NB4 (cell line): ENCODE measurements at regions not wholly inside any gene's neighbourhood (a gene's known extent, or its start where the extent isn't known, plus 50 kb on each side); places are given as distances from the start of the nearest gene placed in this dataset.

Source experiments
- TF ChIP-seq, protein P1 (sequence below): IDR thresholded peaks from one replicate; pipeline ENCODE4 v1.5.1; 2012; ENCODE audit warnings: low read depth, low read length
- TF ChIP-seq, protein P2 (sequence below): IDR thresholded peaks from 2 replicates; pipeline ENCODE4 v1.6.1; 2011; ENCODE audit warnings: low read depth, low read length

DNA sequence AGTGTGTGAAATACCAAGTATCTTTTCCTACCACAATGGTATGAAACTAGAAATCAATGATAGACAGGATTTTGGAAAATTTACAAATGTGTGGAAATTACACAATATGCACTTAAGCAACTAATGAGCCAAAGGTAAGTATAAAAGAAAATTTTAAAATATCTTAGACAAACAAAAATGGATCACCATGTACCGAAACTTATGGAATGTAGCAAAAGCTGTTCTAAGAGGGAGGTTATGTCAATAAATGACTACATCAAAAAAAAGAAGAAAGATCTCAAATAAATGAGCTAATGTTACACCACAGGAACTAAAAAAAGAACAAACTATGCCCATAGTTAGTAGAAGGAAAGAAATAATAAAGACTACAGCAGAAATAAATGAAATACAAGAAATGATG is 1084.1 kb downstream of the TECRL start:
- TF ChIP-seq, protein P1, sequence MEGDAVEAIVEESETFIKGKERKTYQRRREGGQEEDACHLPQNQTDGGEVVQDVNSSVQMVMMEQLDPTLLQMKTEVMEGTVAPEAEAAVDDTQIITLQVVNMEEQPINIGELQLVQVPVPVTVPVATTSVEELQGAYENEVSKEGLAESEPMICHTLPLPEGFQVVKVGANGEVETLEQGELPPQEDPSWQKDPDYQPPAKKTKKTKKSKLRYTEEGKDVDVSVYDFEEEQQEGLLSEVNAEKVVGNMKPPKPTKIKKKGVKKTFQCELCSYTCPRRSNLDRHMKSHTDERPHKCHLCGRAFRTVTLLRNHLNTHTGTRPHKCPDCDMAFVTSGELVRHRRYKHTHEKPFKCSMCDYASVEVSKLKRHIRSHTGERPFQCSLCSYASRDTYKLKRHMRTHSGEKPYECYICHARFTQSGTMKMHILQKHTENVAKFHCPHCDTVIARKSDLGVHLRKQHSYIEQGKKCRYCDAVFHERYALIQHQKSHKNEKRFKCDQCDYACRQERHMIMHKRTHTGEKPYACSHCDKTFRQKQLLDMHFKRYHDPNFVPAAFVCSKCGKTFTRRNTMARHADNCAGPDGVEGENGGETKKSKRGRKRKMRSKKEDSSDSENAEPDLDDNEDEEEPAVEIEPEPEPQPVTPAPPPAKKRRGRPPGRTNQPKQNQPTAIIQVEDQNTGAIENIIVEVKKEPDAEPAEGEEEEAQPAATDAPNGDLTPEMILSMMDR = no peak
- TF ChIP-seq, protein P2, sequence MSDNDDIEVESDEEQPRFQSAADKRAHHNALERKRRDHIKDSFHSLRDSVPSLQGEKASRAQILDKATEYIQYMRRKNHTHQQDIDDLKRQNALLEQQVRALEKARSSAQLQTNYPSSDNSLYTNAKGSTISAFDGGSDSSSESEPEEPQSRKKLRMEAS = no peak
